ENCODE measurements at regions not wholly inside any gene's neighbourhood (a gene's known extent, or its start where the extent isn't known, plus 50 kb on each side); places are given as distances from the start of the nearest gene placed in this dataset.
A peak's percentile ranks its signal among the peaks of the same experiment; 100 is the strongest.

DNA sequence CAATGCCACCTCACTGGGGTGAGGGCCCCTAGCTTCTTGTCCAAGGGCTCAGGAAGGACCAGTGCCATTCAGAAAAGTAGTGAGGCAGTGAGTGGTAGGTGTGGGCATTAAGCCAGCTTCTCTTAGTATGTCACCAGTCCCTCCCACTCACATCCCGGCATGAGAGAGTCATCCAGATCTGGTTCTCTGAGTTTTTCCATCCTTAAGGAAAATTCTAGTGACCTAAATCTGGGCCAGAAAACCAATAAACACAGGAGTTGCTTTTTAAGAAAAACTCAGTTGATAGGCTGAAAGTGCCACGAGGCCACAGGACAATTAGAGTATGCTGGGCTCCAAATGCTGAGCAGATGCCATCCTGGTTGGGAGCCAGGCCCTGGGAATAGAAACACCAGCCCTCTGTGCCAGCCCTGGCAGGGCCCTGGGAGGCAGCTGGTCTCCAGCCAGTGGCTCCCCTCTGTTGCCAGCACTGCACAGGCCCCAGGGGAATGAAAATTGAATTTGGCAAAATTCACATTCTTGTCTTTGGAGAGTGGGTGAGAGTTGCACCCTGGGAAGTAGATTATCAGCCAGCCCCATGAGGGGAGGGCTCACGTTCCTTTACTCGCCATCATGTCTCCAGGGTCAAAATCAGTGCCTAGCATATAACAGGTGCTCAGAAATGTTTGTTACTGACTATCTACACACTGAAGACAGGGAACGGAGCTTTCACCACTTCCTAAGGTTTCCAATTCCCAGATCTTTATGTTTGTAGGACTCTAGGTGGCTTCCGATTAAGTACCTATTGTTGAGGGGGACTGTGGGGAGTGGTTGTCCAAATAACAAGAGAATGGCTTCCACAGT, 52.8 kb downstream of the FAM43A start:
- no peak for DNase-seq
- intact Hi-C loops (cut with DNase I, micrococcal nuclease): no loop called here
- no peak overlapping the region for H3K4me3 ChIP-seq
- no peaks in the 10 kb centered on the region for H3K9me3 ChIP-seq
- ATAC-seq: no peak
- TF ChIP-seq, protein P1, sequence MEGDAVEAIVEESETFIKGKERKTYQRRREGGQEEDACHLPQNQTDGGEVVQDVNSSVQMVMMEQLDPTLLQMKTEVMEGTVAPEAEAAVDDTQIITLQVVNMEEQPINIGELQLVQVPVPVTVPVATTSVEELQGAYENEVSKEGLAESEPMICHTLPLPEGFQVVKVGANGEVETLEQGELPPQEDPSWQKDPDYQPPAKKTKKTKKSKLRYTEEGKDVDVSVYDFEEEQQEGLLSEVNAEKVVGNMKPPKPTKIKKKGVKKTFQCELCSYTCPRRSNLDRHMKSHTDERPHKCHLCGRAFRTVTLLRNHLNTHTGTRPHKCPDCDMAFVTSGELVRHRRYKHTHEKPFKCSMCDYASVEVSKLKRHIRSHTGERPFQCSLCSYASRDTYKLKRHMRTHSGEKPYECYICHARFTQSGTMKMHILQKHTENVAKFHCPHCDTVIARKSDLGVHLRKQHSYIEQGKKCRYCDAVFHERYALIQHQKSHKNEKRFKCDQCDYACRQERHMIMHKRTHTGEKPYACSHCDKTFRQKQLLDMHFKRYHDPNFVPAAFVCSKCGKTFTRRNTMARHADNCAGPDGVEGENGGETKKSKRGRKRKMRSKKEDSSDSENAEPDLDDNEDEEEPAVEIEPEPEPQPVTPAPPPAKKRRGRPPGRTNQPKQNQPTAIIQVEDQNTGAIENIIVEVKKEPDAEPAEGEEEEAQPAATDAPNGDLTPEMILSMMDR (IDR thresholded peaks at IDR 0.05): no peak
- H3K4me1 ChIP-seq (ENCODE audit: low read depth): no peaks in the 10 kb centered on the region
- no peaks in the 10 kb centered on the region for H3K36me3 ChIP-seq (ENCODE audit: low read depth)

DNA sequence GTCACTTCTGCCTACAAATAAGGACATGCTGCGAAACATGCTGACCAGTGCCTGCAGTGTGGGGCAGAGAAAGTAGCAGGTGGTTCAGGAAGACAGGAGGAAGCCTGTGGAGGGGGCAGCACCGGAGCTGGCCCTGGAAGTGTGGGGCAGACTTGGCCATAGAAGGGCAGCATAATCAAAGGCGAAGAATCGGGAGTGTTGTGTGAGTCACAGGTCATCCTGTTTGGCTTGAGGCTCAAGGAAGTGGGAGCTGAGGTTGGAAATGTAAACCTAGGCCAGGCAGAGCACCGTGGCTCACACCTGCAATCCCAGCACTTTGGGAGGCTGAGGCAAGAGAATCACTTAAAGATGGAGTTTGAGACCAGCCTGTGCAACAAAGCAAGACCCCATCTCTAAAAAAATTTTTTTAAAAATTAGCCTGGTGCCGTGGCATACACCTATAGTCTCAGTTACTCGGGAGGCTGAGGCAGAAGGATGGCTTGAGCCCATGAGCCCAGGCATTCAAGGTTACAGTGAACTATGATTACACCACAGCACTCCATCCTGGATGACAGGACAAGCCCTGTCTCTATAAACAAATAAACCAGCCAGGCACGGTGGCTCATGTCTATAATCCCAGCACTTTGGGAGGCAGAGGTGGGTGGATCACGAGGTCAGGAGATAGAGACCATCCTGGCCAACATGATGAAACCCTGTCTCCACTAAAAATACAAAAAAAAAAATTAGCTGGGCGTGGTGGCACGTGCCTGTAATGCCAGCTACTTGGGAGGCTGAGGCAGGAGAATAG, 54.0 kb downstream of the FAM43A start:
- intact Hi-C loops (cut with DNase I, micrococcal nuclease): no loop called here
- DNase-seq (no peak), ATAC-seq (peak; percentile 79)
- Histone ChIP-seq H3K36me3 (ENCODE audit: low read depth) (no peaks in the 10 kb centered on the region), H3K4me3 (no peak overlapping the region), H3K9me3 (no peaks in the 10 kb centered on the region), H3K4me1 (ENCODE audit: low read depth) (no peaks in the 10 kb centered on the region)
- TF ChIP-seq, protein P1 (IDR thresholded peaks at IDR 0.05): no peak

DNA sequence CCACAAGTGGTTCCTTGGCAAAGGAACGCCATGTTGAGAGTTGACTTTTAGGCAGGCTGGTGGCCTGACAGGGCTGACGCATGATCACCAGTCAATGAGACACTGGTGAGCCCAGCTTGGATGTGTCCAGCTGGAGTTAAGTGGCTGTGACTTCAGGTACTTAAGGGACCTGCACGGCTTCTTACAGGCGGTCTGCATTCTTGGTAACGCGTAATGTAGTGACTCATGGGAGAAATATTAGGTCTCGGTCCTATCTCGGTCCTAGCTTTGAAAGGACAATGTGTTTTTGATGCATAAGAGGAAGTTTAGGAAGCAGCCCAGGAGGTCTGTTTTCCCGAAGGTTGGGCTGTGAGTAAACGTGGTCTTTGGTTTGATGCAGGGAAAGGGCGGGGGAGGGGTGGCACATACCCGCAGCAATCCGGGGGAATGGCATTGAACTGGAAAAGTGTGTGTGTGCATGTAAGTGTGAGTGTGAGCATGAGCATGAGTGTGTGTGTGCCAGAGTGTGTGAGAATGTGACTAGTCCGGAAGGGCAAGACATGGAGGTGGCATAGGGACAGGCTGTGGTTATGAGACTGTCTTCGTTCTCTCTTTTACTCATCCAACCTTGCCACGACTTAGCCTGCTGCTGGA, 55.3 kb downstream of the FAM43A start:
- DNase-seq (no peak), ATAC-seq (no peak)
- TF ChIP-seq, protein P1 (IDR thresholded peaks at IDR 0.05): no peak
- no peaks in the 10 kb centered on the region for H3K4me1 ChIP-seq (ENCODE audit: low read depth)
- H3K36me3 ChIP-seq (ENCODE audit: low read depth): no peaks in the 10 kb centered on the region
- no peak overlapping the region for H3K4me3 ChIP-seq
- intact Hi-C loops (cut with DNase I, micrococcal nuclease): no loop called here
- no peaks in the 10 kb centered on the region for H3K9me3 ChIP-seq

DNA sequence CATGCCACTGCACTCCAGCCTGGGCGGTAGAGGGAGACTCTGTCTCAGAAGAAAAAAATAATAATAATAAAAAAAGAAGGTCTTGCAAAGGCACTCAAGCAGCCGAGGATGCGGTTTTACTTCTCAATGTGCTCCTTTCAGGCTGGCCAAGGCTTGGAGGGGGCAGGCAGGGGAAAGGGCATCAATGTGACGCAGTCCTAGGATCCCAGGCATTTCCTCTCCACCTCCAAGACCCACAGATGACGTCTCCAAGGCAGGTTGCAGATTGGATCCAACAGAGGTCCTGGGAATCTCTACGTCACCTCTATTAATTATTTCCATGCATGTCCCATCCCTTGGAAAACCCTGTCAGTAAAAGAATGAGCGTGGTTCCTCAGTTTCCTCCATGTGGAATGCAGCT, 56.2 kb downstream of the FAM43A start:
- ATAC-seq (no peak), DNase-seq (no peak)
- TF ChIP-seq, protein P1 (IDR thresholded peaks at IDR 0.05): no peak
- Histone ChIP-seq H3K4me1 (ENCODE audit: low read depth) (no peaks in the 10 kb centered on the region), H3K9me3 (no peaks in the 10 kb centered on the region), H3K36me3 (ENCODE audit: low read depth) (no peaks in the 10 kb centered on the region), H3K4me3 (no peak overlapping the region)
- intact Hi-C loops (cut with DNase I, micrococcal nuclease): no loop called here

DNA sequence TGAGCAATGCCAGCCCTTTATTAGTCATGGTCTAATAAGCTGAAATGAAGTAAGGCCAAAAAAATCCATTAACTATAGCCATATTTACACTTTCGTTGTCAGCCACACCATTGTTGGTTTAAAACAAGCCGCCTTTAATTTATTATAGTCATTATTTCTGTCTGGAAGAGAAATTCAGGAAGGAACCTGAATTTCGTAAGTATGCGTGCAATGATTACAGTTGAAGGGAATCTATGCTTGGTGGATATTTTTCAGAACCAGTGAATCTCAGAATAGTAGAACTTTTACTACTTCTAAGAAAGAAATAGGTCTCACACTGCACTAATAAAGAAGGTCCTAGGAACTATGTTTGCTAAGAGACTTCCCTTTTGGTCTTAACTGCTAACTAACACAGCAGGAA, 59.1 kb downstream of the FAM43A start:
- intact Hi-C loops (cut with DNase I, micrococcal nuclease): no loop called here
- Histone ChIP-seq H3K4me1 (ENCODE audit: low read depth) (no peaks in the 10 kb centered on the region), H3K4me3 (no peak overlapping the region), H3K9me3 (no peaks in the 10 kb centered on the region), H3K36me3 (ENCODE audit: low read depth) (no peaks in the 10 kb centered on the region)
- TF ChIP-seq, protein P1 (IDR thresholded peaks at IDR 0.05): no peak
- no peak for DNase-seq
- ATAC-seq: no peak
